ENCODE measurements at regions not wholly inside any gene's neighbourhood (a gene's known extent, or its start where the extent isn't known, plus 50 kb on each side); places are given as distances from the start of the nearest gene placed in this dataset.

DNA sequence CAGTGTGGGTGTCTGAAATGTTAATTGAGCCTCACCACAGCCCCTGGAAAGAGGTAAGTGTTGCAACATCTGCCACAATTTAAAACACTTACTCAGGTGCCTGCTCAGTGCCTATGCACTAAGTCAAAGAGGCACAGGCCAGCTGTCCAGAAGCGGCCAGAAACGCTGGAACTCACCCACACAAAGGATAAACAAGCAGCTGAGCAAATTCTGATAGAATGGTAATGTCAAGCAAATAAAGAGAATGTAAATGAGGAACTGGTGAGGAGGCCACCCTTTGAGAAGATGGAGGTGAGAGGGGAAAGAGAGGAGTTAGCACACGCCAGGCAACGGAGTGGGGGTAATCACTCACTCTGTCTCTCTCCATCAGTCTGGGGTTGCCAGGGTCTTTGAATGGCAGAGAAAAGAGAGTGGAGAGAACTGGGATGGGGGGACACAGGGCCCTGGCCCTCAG is 67.7 kb upstream of the SERP2 start:
- H3K36me3 ChIP-seq (ENCODE audit: control insufficient read depth, insufficient read depth, low read length): no peaks in the 10 kb centered on the region
- H2AFZ ChIP-seq (ENCODE audit: low read length): no peak overlapping the region
- H3K4me2 ChIP-seq (ENCODE audit: extremely low read depth, insufficient read depth, low read length): peak overlapping the region; percentile 55
- DNase-seq (ENCODE audit: low read depth in 2 of 2): peak; percentile 50 to 78
- H3K27ac ChIP-seq (ENCODE audit: insufficient read depth, low read length): peak overlapping the region; percentile 96
- peaks cover 33% of the 10 kb centered on the region for H3K4me1 ChIP-seq (ENCODE audit: control insufficient read depth, extremely low read depth, insufficient read depth, low read length)
- no peak for TF ChIP-seq EZH2 (IDR thresholded peaks at IDR 0.05; ENCODE audit: low read length, missing control alignments)
- TF ChIP-seq, protein P1, sequence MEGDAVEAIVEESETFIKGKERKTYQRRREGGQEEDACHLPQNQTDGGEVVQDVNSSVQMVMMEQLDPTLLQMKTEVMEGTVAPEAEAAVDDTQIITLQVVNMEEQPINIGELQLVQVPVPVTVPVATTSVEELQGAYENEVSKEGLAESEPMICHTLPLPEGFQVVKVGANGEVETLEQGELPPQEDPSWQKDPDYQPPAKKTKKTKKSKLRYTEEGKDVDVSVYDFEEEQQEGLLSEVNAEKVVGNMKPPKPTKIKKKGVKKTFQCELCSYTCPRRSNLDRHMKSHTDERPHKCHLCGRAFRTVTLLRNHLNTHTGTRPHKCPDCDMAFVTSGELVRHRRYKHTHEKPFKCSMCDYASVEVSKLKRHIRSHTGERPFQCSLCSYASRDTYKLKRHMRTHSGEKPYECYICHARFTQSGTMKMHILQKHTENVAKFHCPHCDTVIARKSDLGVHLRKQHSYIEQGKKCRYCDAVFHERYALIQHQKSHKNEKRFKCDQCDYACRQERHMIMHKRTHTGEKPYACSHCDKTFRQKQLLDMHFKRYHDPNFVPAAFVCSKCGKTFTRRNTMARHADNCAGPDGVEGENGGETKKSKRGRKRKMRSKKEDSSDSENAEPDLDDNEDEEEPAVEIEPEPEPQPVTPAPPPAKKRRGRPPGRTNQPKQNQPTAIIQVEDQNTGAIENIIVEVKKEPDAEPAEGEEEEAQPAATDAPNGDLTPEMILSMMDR (conservative IDR thresholded peaks at IDR 0.05 in 1 of 2, IDR thresholded peaks at IDR 0.05 in 1 of 2; ENCODE audit: low read depth in 1 of 2, low read length in 2 of 2): no peak
- no peak overlapping the region for H3K4me3 ChIP-seq (replicated peaks in 1 of 4; ENCODE audit: control extremely low read depth in 1 of 4, insufficient read depth in 1 of 4, low read depth in 3 of 4, low read length in 4 of 4)
- no peaks in the 10 kb centered on the region for H4K20me1 ChIP-seq (ENCODE audit: control insufficient read depth, extremely low read depth, insufficient read depth, low read length)
- H3K79me2 ChIP-seq (ENCODE audit: control insufficient read depth, insufficient read depth, low read length): no peaks in the 10 kb centered on the region
- H3K9me3 ChIP-seq (ENCODE audit: control insufficient read depth, insufficient read depth, low read depth, low read length): no peaks in the 10 kb centered on the region
- H3K27me3 ChIP-seq (ENCODE audit: control insufficient read depth, insufficient read depth, low read length): no peaks in the 10 kb centered on the region
- H3K9ac ChIP-seq (ENCODE audit: insufficient read depth, low read length): no peak overlapping the region

DNA sequence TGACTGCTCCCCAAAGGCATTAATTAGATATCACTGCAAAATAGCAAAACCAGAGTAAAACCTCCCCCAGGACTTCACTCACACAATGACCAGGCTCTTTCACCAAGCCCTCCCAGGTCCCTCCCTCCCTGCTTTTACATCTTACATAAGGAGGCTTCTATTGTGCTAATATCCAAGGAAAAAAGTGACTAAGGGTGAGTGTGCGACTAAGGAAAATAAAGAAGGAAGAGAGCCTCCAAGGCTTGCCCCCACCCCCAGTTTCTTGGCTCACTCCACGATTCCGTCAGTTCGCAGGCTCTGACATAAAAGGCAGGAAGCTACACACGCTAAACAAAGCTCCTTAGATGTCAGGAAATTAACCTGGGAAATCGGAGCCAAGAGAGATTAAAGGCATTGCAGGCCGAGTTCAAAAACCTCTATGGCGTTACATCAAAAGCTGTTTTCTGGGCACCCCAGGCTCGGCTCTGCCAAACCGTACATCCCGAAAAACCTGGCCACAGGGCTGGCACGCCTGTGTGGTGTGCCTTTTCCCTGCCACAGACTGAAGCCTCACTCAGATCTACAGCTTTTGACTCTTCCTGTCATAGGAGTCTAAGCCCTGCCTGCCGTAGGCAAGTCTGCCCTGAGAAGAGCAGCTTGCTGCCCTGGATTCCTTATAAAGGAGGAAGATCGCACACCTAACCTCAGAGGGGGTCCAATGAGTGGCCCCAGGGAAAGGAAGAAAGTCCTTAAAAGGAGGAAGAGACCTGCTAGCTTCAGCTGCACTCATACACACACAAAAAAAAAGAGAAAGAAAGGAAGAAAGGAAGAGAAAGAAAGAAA is 67.0 kb upstream of the SERP2 start:
- Histone ChIP-seq H3K4me3 (replicated peaks in 1 of 4; ENCODE audit: control extremely low read depth in 1 of 4, insufficient read depth in 1 of 4, low read depth in 3 of 4, low read length in 4 of 4) (peak overlapping the region in 1 of 4 experiments; percentile 3), H3K27ac (ENCODE audit: insufficient read depth, low read length) (peak overlapping the region; percentile 96), H3K4me1 (ENCODE audit: control insufficient read depth, extremely low read depth, insufficient read depth, low read length) (peaks cover 28% of the 10 kb centered on the region)

DNA sequence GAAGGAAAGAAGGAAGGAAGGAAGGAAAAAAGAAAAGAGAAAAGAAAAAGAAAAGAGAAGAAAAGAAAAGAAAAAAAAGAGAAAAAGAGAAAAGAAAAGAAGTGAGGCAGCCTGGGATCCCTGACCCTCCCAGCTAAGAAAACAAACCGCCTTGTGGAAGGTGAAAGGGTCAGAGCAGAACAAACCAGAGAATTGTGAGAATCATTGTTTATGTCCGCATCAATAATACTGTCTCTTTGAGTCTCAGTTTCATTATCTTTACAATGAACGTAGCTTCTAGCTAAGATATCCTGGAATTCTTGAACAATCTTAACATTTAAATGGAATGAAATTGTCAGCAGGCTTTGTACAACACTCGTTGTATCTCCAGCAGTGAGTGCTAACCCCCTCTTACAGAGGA is 66.4 kb upstream of the SERP2 start:
- TF ChIP-seq, protein P1 (conservative IDR thresholded peaks at IDR 0.05 in 1 of 2, IDR thresholded peaks at IDR 0.05 in 1 of 2; ENCODE audit: low read depth in 1 of 2, low read length in 2 of 2): no peak
- no peak for TF ChIP-seq EZH2 (IDR thresholded peaks at IDR 0.05; ENCODE audit: low read length, missing control alignments)
- H2AFZ ChIP-seq (ENCODE audit: low read length): no peak overlapping the region

More for the DNA sequence above, 67.0 kb upstream of the SERP2 start:
- Histone ChIP-seq H3K79me2 (ENCODE audit: control insufficient read depth, insufficient read depth, low read length) (no peaks in the 10 kb centered on the region), H3K27me3 (ENCODE audit: control insufficient read depth, insufficient read depth, low read length) (no peaks in the 10 kb centered on the region), H2AFZ (ENCODE audit: low read length) (peak overlapping the region; percentile 23), H3K9me3 (ENCODE audit: control insufficient read depth, insufficient read depth, low read depth, low read length) (no peaks in the 10 kb centered on the region), H3K9ac (ENCODE audit: insufficient read depth, low read length) (peak overlapping the region; percentile 51), H3K36me3 (ENCODE audit: control insufficient read depth, insufficient read depth, low read length) (no peaks in the 10 kb centered on the region), H4K20me1 (ENCODE audit: control insufficient read depth, extremely low read depth, insufficient read depth, low read length) (no peaks in the 10 kb centered on the region), H3K4me2 (ENCODE audit: extremely low read depth, insufficient read depth, low read length) (peak overlapping the region; percentile 71)
- DNase-seq (ENCODE audit: low read depth in 2 of 2): peak; percentile 98 to 99
- TF ChIP-seq, protein P1 (conservative IDR thresholded peaks at IDR 0.05 in 1 of 2, IDR thresholded peaks at IDR 0.05 in 1 of 2; ENCODE audit: low read depth in 1 of 2, low read length in 2 of 2): no peak
- TF ChIP-seq EZH2 (IDR thresholded peaks at IDR 0.05; ENCODE audit: low read length, missing control alignments): no peak

More for the DNA sequence above, 66.4 kb upstream of the SERP2 start:
- Histone ChIP-seq H3K27me3 (ENCODE audit: control insufficient read depth, insufficient read depth, low read length) (no peaks in the 10 kb centered on the region), H3K9ac (ENCODE audit: insufficient read depth, low read length) (no peak overlapping the region), H3K27ac (ENCODE audit: insufficient read depth, low read length) (no peak overlapping the region), H3K79me2 (ENCODE audit: control insufficient read depth, insufficient read depth, low read length) (no peaks in the 10 kb centered on the region), H3K4me1 (ENCODE audit: control insufficient read depth, extremely low read depth, insufficient read depth, low read length) (peaks cover 24% of the 10 kb centered on the region), H3K4me2 (ENCODE audit: extremely low read depth, insufficient read depth, low read length) (no peak overlapping the region), H4K20me1 (ENCODE audit: control insufficient read depth, extremely low read depth, insufficient read depth, low read length) (no peaks in the 10 kb centered on the region), H3K36me3 (ENCODE audit: control insufficient read depth, insufficient read depth, low read length) (no peaks in the 10 kb centered on the region), H3K9me3 (ENCODE audit: control insufficient read depth, insufficient read depth, low read depth, low read length) (no peaks in the 10 kb centered on the region), H3K4me3 (replicated peaks in 1 of 4; ENCODE audit: control extremely low read depth in 1 of 4, insufficient read depth in 1 of 4, low read depth in 3 of 4, low read length in 4 of 4) (no peak overlapping the region)
- DNase-seq (ENCODE audit: low read depth in 2 of 2): peak; percentile 46 to 69

Measured in fibroblast of lung (primary cell).